WTC11 (cell line): ENCODE measurements at regions not wholly inside any gene's neighbourhood (a gene's known extent, or its start where the extent isn't known, plus 50 kb on each side); places are given as distances from the start of the nearest gene placed in this dataset.

Source experiments
- ATAC-seq: fragments of 200-7000 bp; cut with Tn5 transposase; 2 replicates; pipeline ENCODE4 v1.10.0; 2021; ENCODE audit warnings: mild to moderate bottlenecking, moderate library complexity
- CTCF ChIA-PET: fragments of 300-600 bp; sonication (Branson Sonifier 250); formaldehyde crosslinking; loops from one replicate; lab custom pipeline; 2021; ENCODE audit warnings: antibody characterized with exemption; lab: Charles Lee
- POLR2A ChIA-PET: fragments of 350-600 bp; sonication (Branson Sonifier 250); formaldehyde crosslinking; loops from one replicate; lab custom pipeline; 2021; ENCODE audit warnings: antibody characterized with exemption; lab: Charles Lee
- DNase-seq: peaks from one replicate; pipeline ENCODE4 v3.0.0; 2021; ENCODE audit warnings: low spot score
- H3K27ac Mint-ChIP-seq: 2 replicates; pipeline ENCODE4 v1.8.0; 2021; ENCODE audit warnings: mixed read lengths
- H3K27me3 Mint-ChIP-seq: 2 replicates; pipeline ENCODE4 v1.8.0; 2021; ENCODE audit warnings: low read depth, mild to moderate bottlenecking, moderate library complexity, mixed read lengths
- H3K36me3 Mint-ChIP-seq: 2 replicates; pipeline ENCODE4 v1.8.0; 2021; ENCODE audit warnings: mixed read lengths
- H3K4me1 Mint-ChIP-seq: 2 replicates; pipeline ENCODE4 v1.8.0; 2022; ENCODE audit warnings: mixed read lengths
- H3K4me3 Mint-ChIP-seq: 2 replicates; pipeline ENCODE4 v1.8.0; 2021; ENCODE audit warnings: mild to moderate bottlenecking, moderate library complexity, mixed read lengths
- H3K9me3 Mint-ChIP-seq: 2 replicates; pipeline ENCODE4 v1.8.0; 2021; ENCODE audit warnings: mixed read lengths
- ATF6 ChIP-seq: sonication (generic); formaldehyde crosslinking; IDR thresholded peaks from 2 replicates; pipeline ENCODE4 v1.8.1; 2023; ENCODE audit warnings: mild to moderate bottlenecking, missing genetic modification reagents
- CDX4 ChIP-seq: fragments of 250-450 bp; sonication (Bioruptor Pico); IDR thresholded peaks from 2 replicates; pipeline ENCODE4 v1.9.0; 2021; ENCODE audit warnings: moderate library complexity, mild to moderate bottlenecking, inconsistent platforms, borderline replicate concordance
- E2F5 ChIP-seq: sonication (generic); formaldehyde crosslinking; IDR thresholded peaks from 2 replicates; pipeline ENCODE4 v1.8.1; 2022; ENCODE audit warnings: mild to moderate bottlenecking, moderate library complexity, missing genetic modification reagents
- GRHL2 ChIP-seq: fragments of 250-450 bp; sonication (Bioruptor Pico); IDR thresholded peaks from 2 replicates; pipeline ENCODE4 v1.8.0; 2022; ENCODE audit warnings: mild to moderate bottlenecking, moderate library complexity; ENCODE audit not compliant: insufficient replicate concordance, severe bottlenecking
- GTF2I ChIP-seq: fragments of 250-450 bp; sonication (Bioruptor Pico); conservative IDR thresholded peaks from 2 replicates; pipeline ENCODE4 v1.4.0; 2021; ENCODE audit warnings: mild to moderate bottlenecking
- JAZF1 ChIP-seq: fragments of 250-450 bp; sonication (Bioruptor Pico); IDR thresholded peaks from 2 replicates; pipeline ENCODE4 v1.9.0; 2021; ENCODE audit warnings: moderate library complexity, mild to moderate bottlenecking, inconsistent platforms
- KAT7 ChIP-seq: sonication (generic); formaldehyde crosslinking; IDR thresholded peaks from 2 replicates; pipeline ENCODE4 v1.8.1; 2023; ENCODE audit warnings: missing genetic modification reagents, mild to moderate bottlenecking, borderline replicate concordance
- NFATC4 ChIP-seq: fragments of 250-450 bp; sonication (Bioruptor Pico); IDR thresholded peaks from 2 replicates; pipeline ENCODE4 v1.9.0; 2021; ENCODE audit warnings: mild to moderate bottlenecking
- NFE2L1 ChIP-seq: sonication (generic); formaldehyde crosslinking; IDR thresholded peaks from 2 replicates; pipeline ENCODE4 v1.8.1; 2023; ENCODE audit warnings: missing genetic modification reagents
- OVOL2 ChIP-seq: fragments of 250-450 bp; sonication (Bioruptor Pico); IDR thresholded peaks from 2 replicates; pipeline ENCODE4 v1.9.0; 2021; ENCODE audit warnings: mild to moderate bottlenecking, borderline replicate concordance
- PRDM15 ChIP-seq: sonication (generic); formaldehyde crosslinking; IDR thresholded peaks from 2 replicates; pipeline ENCODE4 v1.8.0; 2022; ENCODE audit warnings: missing genetic modification reagents
- RORB ChIP-seq: fragments of 250-450 bp; sonication (Bioruptor Pico); IDR thresholded peaks from 2 replicates; pipeline ENCODE4 v1.9.0; 2021; ENCODE audit warnings: mild to moderate bottlenecking
- USF2 ChIP-seq: sonication (generic); formaldehyde crosslinking; IDR thresholded peaks from 2 replicates; pipeline ENCODE4 v1.8.1; 2023; ENCODE audit warnings: mild to moderate bottlenecking, missing genetic modification reagents, moderate library complexity
- ZBTB21 ChIP-seq: sonication (generic); formaldehyde crosslinking; IDR thresholded peaks from 2 replicates; pipeline ENCODE4 v1.8.1; 2023; ENCODE audit warnings: mild to moderate bottlenecking, missing genetic modification reagents, borderline replicate concordance
- ZNF121 ChIP-seq: sonication (generic); formaldehyde crosslinking; IDR thresholded peaks from 2 replicates; pipeline ENCODE4 v1.8.0; 2023; ENCODE audit warnings: missing genetic modification reagents
- ZNF138 ChIP-seq: sonication (generic); formaldehyde crosslinking; conservative IDR thresholded peaks from 2 replicates; pipeline ENCODE4 v1.8.1; 2022; ENCODE audit warnings: mild to moderate bottlenecking, moderate library complexity, missing genetic modification reagents
- ZNF219 ChIP-seq: sonication (generic); formaldehyde crosslinking; IDR thresholded peaks from 2 replicates; pipeline ENCODE4 v1.8.0; 2023; ENCODE audit warnings: missing genetic modification reagents, mild to moderate bottlenecking, borderline replicate concordance
- TF ChIP-seq, protein P1 (sequence below): sonication (generic); formaldehyde crosslinking; IDR thresholded peaks from 2 replicates; pipeline ENCODE4 v1.8.0; 2022; ENCODE audit warnings: mild to moderate bottlenecking, missing genetic modification reagents
- TF ChIP-seq, protein P2 (sequence below): sonication (generic); formaldehyde crosslinking; IDR thresholded peaks from 2 replicates; pipeline ENCODE4 v1.8.1; 2023; ENCODE audit warnings: mild to moderate bottlenecking, missing genetic modification reagents, moderate library complexity
- TF ChIP-seq, protein P3 (sequence below): fragments of 250-450 bp; sonication (Bioruptor Pico); IDR thresholded peaks from 2 replicates; pipeline ENCODE4 v2.1.2; 2022; ENCODE audit warnings: mild to moderate bottlenecking, moderate library complexity
- TF ChIP-seq, protein P4 (sequence below): sonication (generic); formaldehyde crosslinking; IDR thresholded peaks from 2 replicates; pipeline ENCODE4 v1.8.0; 2022; ENCODE audit warnings: mild to moderate bottlenecking, missing genetic modification reagents

GRCh38 chr6:9086331-9086730 lies 651.0 kb upstream of the SLC35B3 start:
- no peaks in the 10 kb centered on the region for H3K27me3 Mint-ChIP-seq

GRCh38 chr6:9085709-9086070 lies 650.3 kb upstream of the SLC35B3 start:
- ATAC-seq (no peak), DNase-seq (no peak)
- H3K27ac Mint-ChIP-seq, result no peak overlapping the region
- H3K4me3 Mint-ChIP-seq, result no peak overlapping the region
- peaks cover 17% of the 10 kb centered on the region for H3K4me1 Mint-ChIP-seq
- H3K36me3 Mint-ChIP-seq, result no peaks in the 10 kb centered on the region
- H3K9me3 Mint-ChIP-seq, result no peaks in the 10 kb centered on the region
- CTCF ChIA-PET, result no interaction called here
- H3K27me3 Mint-ChIP-seq, result no peaks in the 10 kb centered on the region
- POLR2A ChIA-PET, result no interaction called here
- TF ChIP-seq GTF2I, result no peak
- TF ChIP-seq ZNF219 (CRISPR knock-in tag), result no peak
- TF ChIP-seq USF2 (CRISPR knock-in tag), result no peak
- TF ChIP-seq E2F5 (CRISPR knock-in tag), result no peak
- no peak for TF ChIP-seq PRDM15 (CRISPR knock-in tag)
- TF ChIP-seq, protein P1, sequence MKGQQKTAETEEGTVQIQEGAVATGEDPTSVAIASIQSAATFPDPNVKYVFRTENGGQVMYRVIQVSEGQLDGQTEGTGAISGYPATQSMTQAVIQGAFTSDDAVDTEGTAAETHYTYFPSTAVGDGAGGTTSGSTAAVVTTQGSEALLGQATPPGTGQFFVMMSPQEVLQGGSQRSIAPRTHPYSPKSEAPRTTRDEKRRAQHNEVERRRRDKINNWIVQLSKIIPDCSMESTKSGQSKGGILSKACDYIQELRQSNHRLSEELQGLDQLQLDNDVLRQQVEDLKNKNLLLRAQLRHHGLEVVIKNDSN (CRISPR knock-in tag), result no peak
- no peak for TF ChIP-seq ATF6 (CRISPR knock-in tag)
- no peak for TF ChIP-seq GRHL2
- no peak for TF ChIP-seq ZNF138 (CRISPR knock-in tag)
- TF ChIP-seq ZBTB21, result no peak
- TF ChIP-seq, protein P2, sequence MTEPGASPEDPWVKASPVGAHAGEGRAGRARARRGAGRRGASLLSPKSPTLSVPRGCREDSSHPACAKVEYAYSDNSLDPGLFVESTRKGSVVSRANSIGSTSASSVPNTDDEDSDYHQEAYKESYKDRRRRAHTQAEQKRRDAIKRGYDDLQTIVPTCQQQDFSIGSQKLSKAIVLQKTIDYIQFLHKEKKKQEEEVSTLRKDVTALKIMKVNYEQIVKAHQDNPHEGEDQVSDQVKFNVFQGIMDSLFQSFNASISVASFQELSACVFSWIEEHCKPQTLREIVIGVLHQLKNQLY, result no peak
- no peak for TF ChIP-seq NFATC4
- TF ChIP-seq, protein P3, sequence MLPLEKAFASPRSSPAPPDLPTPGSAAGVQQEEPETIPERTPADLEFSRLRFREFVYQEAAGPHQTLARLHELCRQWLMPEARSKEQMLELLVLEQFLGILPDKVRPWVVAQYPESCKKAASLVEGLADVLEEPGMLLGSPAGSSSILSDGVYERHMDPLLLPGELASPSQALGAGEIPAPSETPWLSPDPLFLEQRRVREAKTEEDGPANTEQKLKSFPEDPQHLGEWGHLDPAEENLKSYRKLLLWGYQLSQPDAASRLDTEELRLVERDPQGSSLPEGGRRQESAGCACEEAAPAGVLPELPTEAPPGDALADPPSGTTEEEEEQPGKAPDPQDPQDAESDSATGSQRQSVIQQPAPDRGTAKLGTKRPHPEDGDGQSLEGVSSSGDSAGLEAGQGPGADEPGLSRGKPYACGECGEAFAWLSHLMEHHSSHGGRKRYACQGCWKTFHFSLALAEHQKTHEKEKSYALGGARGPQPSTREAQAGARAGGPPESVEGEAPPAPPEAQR (CRISPR knock-in tag), result no peak
- TF ChIP-seq ZNF121, result no peak
- no peak for TF ChIP-seq KAT7 (CRISPR knock-in tag)
- TF ChIP-seq JAZF1 (CRISPR knock-in tag), result no peak

More at GRCh38 chr6:9086331-9086730, 651.0 kb upstream of the SLC35B3 start:
- H3K4me1 Mint-ChIP-seq, result peaks cover 17% of the 10 kb centered on the region
- DNase-seq (no peak), ATAC-seq (no peak)
- no peaks in the 10 kb centered on the region for H3K9me3 Mint-ChIP-seq
- H3K4me3 Mint-ChIP-seq, result no peak overlapping the region
- POLR2A ChIA-PET, result no interaction called here
- CTCF ChIA-PET, result no interaction called here
- H3K27ac Mint-ChIP-seq, result no peak overlapping the region
- no peak for TF ChIP-seq RORB (CRISPR knock-in tag)
- TF ChIP-seq, protein P4, sequence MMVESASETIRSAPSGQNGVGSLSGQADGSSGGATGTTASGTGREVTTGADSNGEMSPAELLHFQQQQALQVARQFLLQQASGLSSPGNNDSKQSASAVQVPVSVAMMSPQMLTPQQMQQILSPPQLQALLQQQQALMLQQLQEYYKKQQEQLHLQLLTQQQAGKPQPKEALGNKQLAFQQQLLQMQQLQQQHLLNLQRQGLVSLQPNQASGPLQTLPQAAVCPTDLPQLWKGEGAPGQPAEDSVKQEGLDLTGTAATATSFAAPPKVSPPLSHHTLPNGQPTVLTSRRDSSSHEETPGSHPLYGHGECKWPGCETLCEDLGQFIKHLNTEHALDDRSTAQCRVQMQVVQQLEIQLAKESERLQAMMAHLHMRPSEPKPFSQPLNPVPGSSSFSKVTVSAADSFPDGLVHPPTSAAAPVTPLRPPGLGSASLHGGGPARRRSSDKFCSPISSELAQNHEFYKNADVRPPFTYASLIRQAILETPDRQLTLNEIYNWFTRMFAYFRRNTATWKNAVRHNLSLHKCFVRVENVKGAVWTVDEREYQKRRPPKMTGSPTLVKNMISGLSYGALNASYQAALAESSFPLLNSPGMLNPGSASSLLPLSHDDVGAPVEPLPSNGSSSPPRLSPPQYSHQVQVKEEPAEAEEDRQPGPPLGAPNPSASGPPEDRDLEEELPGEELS (CRISPR knock-in tag), result no peak
- TF ChIP-seq CDX4 (CRISPR knock-in tag), result no peak
- no peak for TF ChIP-seq OVOL2 (CRISPR knock-in tag)
- no peak for TF ChIP-seq NFE2L1 (CRISPR knock-in tag)
- no peaks in the 10 kb centered on the region for H3K36me3 Mint-ChIP-seq
